Ectodermal cell (in vitro differentiated cells): ENCODE measurements at regions not wholly inside any gene's neighbourhood (a gene's known extent, or its start where the extent isn't known, plus 50 kb on each side); places are given as distances from the start of the nearest gene placed in this dataset.

Source experiments
- H3K27ac ChIP-seq: 2 replicates; pipeline ENCODE4 v1.7.0; 2013; ENCODE audit warnings: mild to moderate bottlenecking, low read depth, low read length; ENCODE audit not compliant: insufficient read depth, poor library complexity, severe bottlenecking
- H3K27me3 ChIP-seq: 2 replicates; pipeline ENCODE4 v1.7.0; 2013; ENCODE audit warnings: mild to moderate bottlenecking, low read length; ENCODE audit not compliant: insufficient read depth, control insufficient read depth, poor library complexity, severe bottlenecking
- H3K36me3 ChIP-seq: one replicate; pipeline ENCODE4 v1.7.0; 2013; ENCODE audit warnings: low read length; ENCODE audit not compliant: control insufficient read depth, insufficient read depth
- H3K4me1 ChIP-seq: one replicate; pipeline ENCODE4 v1.7.0; 2013; ENCODE audit warnings: low read length; ENCODE audit not compliant: control insufficient read depth, insufficient read depth
- H3K4me3 ChIP-seq: 2 replicates; pipeline ENCODE4 v1.7.0; 2013; ENCODE audit warnings: low read depth, low read length, control low read depth; ENCODE audit not compliant: insufficient read depth
- H3K9me3 ChIP-seq: 2 replicates; pipeline ENCODE4 v1.7.0; 2013; ENCODE audit warnings: mild to moderate bottlenecking, low read length, moderate library complexity; ENCODE audit not compliant: control insufficient read depth
- WGBS, 2 experiments: methylation state at CpG; one replicate each; pipeline ENCODE4 v1.1.7; 2013; ENCODE audit warnings: missing lambda C conversion rate in 2 of 2; 5-methylcytosine and 5-hydroxymethylcytosine counted together

GRCh38 chr15:98484914-98485313 lies 163.4 kb upstream of the IGF1R start:
- H3K4me3 ChIP-seq = no peak overlapping the region
- H3K4me1 ChIP-seq = peaks cover 3% of the 10 kb centered on the region
- no peaks in the 10 kb centered on the region for H3K9me3 ChIP-seq
- H3K36me3 ChIP-seq = no peaks in the 10 kb centered on the region
- no peaks in the 10 kb centered on the region for H3K27me3 ChIP-seq
- WGBS, 2 experiments = 87% methylated on average over 1 of the region's 1 CpG; no CpG with 5 or more reads in 1 of the 2 experiments
- H3K27ac ChIP-seq = no peak overlapping the region

GRCh38 chr15:98485451-98485850 lies 162.9 kb upstream of the IGF1R start:
- no peak overlapping the region for H3K27ac ChIP-seq
- peaks cover 3% of the 10 kb centered on the region for H3K4me1 ChIP-seq
- no peaks in the 10 kb centered on the region for H3K27me3 ChIP-seq
- 88 to 97% methylated on average over 2 of the region's 2 CpGs for WGBS, 2 experiments
- H3K9me3 ChIP-seq = no peaks in the 10 kb centered on the region
- no peaks in the 10 kb centered on the region for H3K36me3 ChIP-seq
- no peak overlapping the region for H3K4me3 ChIP-seq

- Histone ChIP-seq H3K4me1 (no peaks in the 10 kb centered on the region), H3K9me3 (no peaks in the 10 kb centered on the region), H3K27ac (no peak overlapping the region), H3K4me3 (no peak overlapping the region), H3K27me3 (no peaks in the 10 kb centered on the region), H3K36me3 (no peaks in the 10 kb centered on the region)
- WGBS, 2 experiments = 82 to 94% methylated on average over 5 of the region's 5 CpGs
Observed at GRCh38 chr15:98493966-98494511, 154.3 kb upstream of the IGF1R start.

GRCh38 chr15:98501192-98501591 lies 147.1 kb upstream of the IGF1R start:
- Histone ChIP-seq H3K4me1 (no peaks in the 10 kb centered on the region), H3K4me3 (no peak overlapping the region)
- 94 to 100% methylated on average over 1 of the region's 1 CpG for WGBS, 2 experiments

GRCh38 chr15:98501632-98502031 lies 146.7 kb upstream of the IGF1R start:
- WGBS, 2 experiments = 82 to 95% methylated on average over 3 of the region's 3 CpGs
- no peaks in the 10 kb centered on the region for H3K4me1 ChIP-seq

More at GRCh38 chr15:98501192-98501591, 147.1 kb upstream of the IGF1R start:
- Histone ChIP-seq H3K9me3 (no peaks in the 10 kb centered on the region), H3K27me3 (no peaks in the 10 kb centered on the region), H3K27ac (no peak overlapping the region), H3K36me3 (no peaks in the 10 kb centered on the region)

GRCh38 chr15:98503970-98504369 lies 144.4 kb upstream of the IGF1R start:
- no peak overlapping the region for H3K4me3 ChIP-seq
- H3K4me1 ChIP-seq = no peaks in the 10 kb centered on the region
- H3K27ac ChIP-seq = no peak overlapping the region
- H3K9me3 ChIP-seq = no peaks in the 10 kb centered on the region
- WGBS, 2 experiments = 90 to 91% methylated on average over 8 of the region's 8 CpGs
- no peaks in the 10 kb centered on the region for H3K27me3 ChIP-seq
- H3K36me3 ChIP-seq = no peaks in the 10 kb centered on the region

More at GRCh38 chr15:98501632-98502031, 146.7 kb upstream of the IGF1R start:
- no peaks in the 10 kb centered on the region for H3K9me3 ChIP-seq
- no peaks in the 10 kb centered on the region for H3K27me3 ChIP-seq
- H3K27ac ChIP-seq = no peak overlapping the region
- H3K36me3 ChIP-seq = no peaks in the 10 kb centered on the region
- no peak overlapping the region for H3K4me3 ChIP-seq

- Histone ChIP-seq H3K27ac (no peak overlapping the region), H3K27me3 (no peaks in the 10 kb centered on the region), H3K9me3 (no peaks in the 10 kb centered on the region), H3K4me1 (no peaks in the 10 kb centered on the region), H3K36me3 (no peaks in the 10 kb centered on the region), H3K4me3 (no peak overlapping the region)
- 92 to 93% methylated on average over 9 of the region's 9 CpGs for whole genome bisulfite sequencing, 2 experiments
Observed at GRCh38 chr15:98504998-98505397, 143.3 kb upstream of the IGF1R start.

- no peaks in the 10 kb centered on the region for H3K4me1 ChIP-seq
- no peaks in the 10 kb centered on the region for H3K27me3 ChIP-seq
- 88 to 93% methylated on average over 7 of the region's 7 CpGs for WGBS, 2 experiments
- no peaks in the 10 kb centered on the region for H3K36me3 ChIP-seq
- no peak overlapping the region for H3K27ac ChIP-seq
- H3K4me3 ChIP-seq = no peak overlapping the region
- H3K9me3 ChIP-seq = no peaks in the 10 kb centered on the region
Observed at GRCh38 chr15:98505611-98506031, 142.7 kb upstream of the IGF1R start.

GRCh38 chr15:98506172-98506571 lies 142.2 kb upstream of the IGF1R start:
- WGBS, 2 experiments = 92 to 93% methylated on average over 7 of the region's 7 CpGs
- no peaks in the 10 kb centered on the region for H3K36me3 ChIP-seq
- no peak overlapping the region for H3K4me3 ChIP-seq
- no peaks in the 10 kb centered on the region for H3K27me3 ChIP-seq
- no peak overlapping the region for H3K27ac ChIP-seq
- H3K9me3 ChIP-seq = no peaks in the 10 kb centered on the region
- no peaks in the 10 kb centered on the region for H3K4me1 ChIP-seq

- Histone ChIP-seq H3K27ac (no peak overlapping the region), H3K36me3 (no peaks in the 10 kb centered on the region), H3K27me3 (no peaks in the 10 kb centered on the region), H3K4me3 (no peak overlapping the region), H3K9me3 (no peaks in the 10 kb centered on the region), H3K4me1 (no peaks in the 10 kb centered on the region)
- 92 to 94% methylated on average over 7 of the region's 7 CpGs for WGBS, 2 experiments
Observed at GRCh38 chr15:98506711-98507110, 141.6 kb upstream of the IGF1R start.
